HepG2 (cell line): ENCODE measurements at regions not wholly inside any gene's neighbourhood (a gene's known extent, or its start where the extent isn't known, plus 50 kb on each side); places are given as distances from the start of the nearest gene placed in this dataset.

Experiments
- SP2 ChIP-seq: sonication (generic); formaldehyde crosslinking; IDR thresholded peaks from 2 replicates; pipeline ENCODE4 v1.5.1; 2020; ENCODE audit warnings: mild to moderate bottlenecking, missing genetic modification reagents
- TCF7 ChIP-seq: sonication (generic); IDR thresholded peaks from 2 replicates; pipeline ENCODE4 v1.6.1; 2016; ENCODE audit warnings: antibody characterized with exemption, low read depth

DNA sequence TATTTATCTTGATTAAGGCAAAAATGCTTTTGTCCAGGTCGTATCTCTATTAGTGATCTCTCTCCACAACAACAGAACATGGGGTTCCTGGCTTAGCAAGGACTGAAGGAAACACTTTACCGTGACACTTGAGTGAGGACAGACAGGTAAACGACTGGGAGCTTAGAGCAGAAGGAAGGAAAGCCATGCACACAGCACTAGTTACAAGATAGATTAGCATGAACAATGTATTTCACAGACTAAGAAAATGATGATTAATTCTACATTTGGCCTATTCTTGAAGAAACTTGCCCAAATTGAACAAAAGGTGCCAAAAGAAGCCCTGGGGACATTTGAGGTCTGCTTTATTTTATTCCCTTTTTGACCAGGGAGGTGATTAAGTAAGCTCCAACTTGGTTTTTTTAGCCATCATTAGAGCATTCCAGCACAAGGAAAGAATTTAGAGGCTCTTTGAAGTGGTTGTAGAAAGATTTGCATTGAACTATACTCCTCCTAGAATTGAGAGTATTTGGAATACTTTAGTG, 248.5 kb downstream of the USP25 start:
- TF ChIP-seq SP2 = no peak
- no peak for TF ChIP-seq TCF7
